ENCODE measurements at regions not wholly inside any gene's neighbourhood (a gene's known extent, or its start where the extent isn't known, plus 50 kb on each side); places are given as distances from the start of the nearest gene placed in this dataset.

DNA sequence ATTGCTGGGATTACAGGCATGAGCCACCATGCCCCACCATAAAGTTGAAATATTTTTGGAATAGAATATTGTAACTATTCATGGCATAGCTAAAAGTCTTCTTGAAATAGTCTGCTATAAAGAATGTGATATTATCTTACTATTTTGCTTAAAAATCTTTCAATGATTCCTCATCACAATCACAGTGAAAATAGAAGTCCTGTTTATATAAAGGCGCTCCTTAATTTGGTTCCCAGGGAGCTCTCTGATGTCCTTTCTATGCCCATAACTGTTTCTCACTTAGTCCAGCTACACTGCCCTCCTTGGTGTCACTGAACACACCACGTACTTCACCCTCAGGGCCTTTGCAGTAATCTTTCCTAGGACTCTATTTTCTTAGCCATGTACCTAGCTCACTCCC lies 331.7 kb upstream of the GIMD1 start:
- no peak for TF ChIP-seq POLR2A (IDR thresholded peaks at IDR 0.05; ENCODE audit: low read length)
- no peak for TF ChIP-seq GATA1 (IDR thresholded peaks at IDR 0.05; ENCODE audit: low read depth, low read length)
